ENCODE measurements at regions not wholly inside any gene's neighbourhood (a gene's known extent, or its start where the extent isn't known, plus 50 kb on each side); places are given as distances from the start of the nearest gene placed in this dataset.

DNA sequence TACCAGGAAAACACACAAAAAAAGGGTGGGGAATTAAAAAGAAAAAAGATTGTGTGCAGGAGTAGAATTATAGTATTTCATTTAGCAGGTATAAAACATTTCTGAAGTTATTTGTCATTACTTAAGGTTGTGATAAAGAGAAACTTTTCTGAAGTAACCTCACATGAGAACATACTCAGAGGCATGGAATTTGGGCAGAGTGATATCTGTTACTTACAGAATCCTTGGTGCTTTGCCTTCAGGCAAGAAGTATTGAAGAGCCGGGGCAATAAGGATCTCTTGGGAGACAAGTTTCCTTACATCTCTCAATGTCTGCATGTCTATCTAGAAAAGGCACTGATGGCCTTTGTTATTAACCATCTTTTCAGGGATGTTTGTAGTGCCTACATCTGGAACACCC is 179.7 kb upstream of the ROBO1 start:
- H3K9ac ChIP-seq (ENCODE audit: low read depth in 1 of 2, low read length in 2 of 2) = no peak overlapping the region
- H3K4me3 ChIP-seq (ENCODE audit: low read length in 2 of 2) = no peak overlapping the region
- no peaks in the 10 kb centered on the region for H3K27me3 ChIP-seq (ENCODE audit: control insufficient read depth in 2 of 2, insufficient read depth in 2 of 2, low read length in 2 of 2)
- no peaks in the 10 kb centered on the region for H3K36me3 ChIP-seq (ENCODE audit: control insufficient read depth in 2 of 2, insufficient read depth in 2 of 2, low read length in 2 of 2)
- H3K27ac ChIP-seq (ENCODE audit: low read depth in 2 of 2, low read length in 2 of 2) = no peak overlapping the region
- H3K9me3 ChIP-seq (ENCODE audit: control insufficient read depth in 2 of 2, low read length in 2 of 2) = no peaks in the 10 kb centered on the region
- no peaks in the 10 kb centered on the region for H3K4me1 ChIP-seq (ENCODE audit: control insufficient read depth in 2 of 2, insufficient read depth in 2 of 2, low read length in 2 of 2)

DNA sequence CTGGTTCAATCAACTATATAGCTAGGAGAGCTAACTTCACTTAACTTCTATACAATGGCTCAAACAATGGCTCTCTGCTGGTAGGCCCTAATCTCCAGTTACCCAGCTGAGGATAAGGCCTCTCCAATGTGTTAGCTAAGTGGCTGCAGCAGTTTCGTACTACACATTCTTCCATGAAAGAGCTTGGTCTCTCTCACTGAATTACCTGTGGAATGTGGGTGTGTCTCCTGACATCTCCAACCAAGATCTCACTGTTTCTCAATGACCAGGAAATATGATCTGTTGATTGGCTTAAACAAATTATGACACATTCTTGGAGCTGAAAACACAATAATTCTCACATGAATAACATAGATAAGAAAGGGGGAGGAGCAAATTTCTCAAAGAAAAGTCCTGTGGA is 169.8 kb upstream of the ROBO1 start:
- H3K9me3 ChIP-seq (ENCODE audit: control insufficient read depth in 2 of 2, low read length in 2 of 2) = no peaks in the 10 kb centered on the region
- no peaks in the 10 kb centered on the region for H3K27me3 ChIP-seq (ENCODE audit: control insufficient read depth in 2 of 2, insufficient read depth in 2 of 2, low read length in 2 of 2)
- no peaks in the 10 kb centered on the region for H3K4me1 ChIP-seq (ENCODE audit: control insufficient read depth in 2 of 2, insufficient read depth in 2 of 2, low read length in 2 of 2)
- H3K36me3 ChIP-seq (ENCODE audit: control insufficient read depth in 2 of 2, insufficient read depth in 2 of 2, low read length in 2 of 2) = no peaks in the 10 kb centered on the region
- H3K4me3 ChIP-seq (ENCODE audit: low read length in 2 of 2) = no peak overlapping the region
- H3K9ac ChIP-seq (ENCODE audit: low read depth in 1 of 2, low read length in 2 of 2) = no peak overlapping the region
- H3K27ac ChIP-seq (ENCODE audit: low read depth in 2 of 2, low read length in 2 of 2) = no peak overlapping the region

DNA sequence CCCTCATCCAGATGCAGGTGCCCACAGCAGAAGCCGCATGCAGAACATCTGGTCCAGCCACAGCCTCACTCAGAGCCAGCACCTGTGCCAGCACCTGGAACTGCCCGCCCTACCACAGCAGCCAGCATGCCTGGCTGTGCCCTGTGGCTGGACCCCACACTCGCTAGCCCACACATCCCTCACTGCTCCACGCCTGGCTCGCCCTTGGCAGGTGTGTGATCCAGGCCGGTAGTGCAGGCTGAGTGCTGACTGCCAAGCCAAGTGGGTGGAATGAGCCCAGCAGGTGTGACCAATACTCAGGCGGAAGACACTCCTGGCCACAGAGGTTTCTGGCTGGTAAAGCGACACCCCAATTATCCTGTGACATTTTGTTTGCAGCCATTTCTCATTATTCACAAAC is 162.4 kb upstream of the ROBO1 start:
- Histone ChIP-seq H3K9me3 (ENCODE audit: control insufficient read depth in 2 of 2, low read length in 2 of 2) (no peaks in the 10 kb centered on the region), H3K27me3 (ENCODE audit: control insufficient read depth in 2 of 2, insufficient read depth in 2 of 2, low read length in 2 of 2) (no peaks in the 10 kb centered on the region), H3K4me3 (ENCODE audit: low read length in 2 of 2) (no peak overlapping the region), H3K36me3 (ENCODE audit: control insufficient read depth in 2 of 2, insufficient read depth in 2 of 2, low read length in 2 of 2) (no peaks in the 10 kb centered on the region), H3K4me1 (ENCODE audit: control insufficient read depth in 2 of 2, insufficient read depth in 2 of 2, low read length in 2 of 2) (no peaks in the 10 kb centered on the region), H3K27ac (ENCODE audit: low read depth in 2 of 2, low read length in 2 of 2) (no peak overlapping the region), H3K9ac (ENCODE audit: low read depth in 1 of 2, low read length in 2 of 2) (no peak overlapping the region)

DNA sequence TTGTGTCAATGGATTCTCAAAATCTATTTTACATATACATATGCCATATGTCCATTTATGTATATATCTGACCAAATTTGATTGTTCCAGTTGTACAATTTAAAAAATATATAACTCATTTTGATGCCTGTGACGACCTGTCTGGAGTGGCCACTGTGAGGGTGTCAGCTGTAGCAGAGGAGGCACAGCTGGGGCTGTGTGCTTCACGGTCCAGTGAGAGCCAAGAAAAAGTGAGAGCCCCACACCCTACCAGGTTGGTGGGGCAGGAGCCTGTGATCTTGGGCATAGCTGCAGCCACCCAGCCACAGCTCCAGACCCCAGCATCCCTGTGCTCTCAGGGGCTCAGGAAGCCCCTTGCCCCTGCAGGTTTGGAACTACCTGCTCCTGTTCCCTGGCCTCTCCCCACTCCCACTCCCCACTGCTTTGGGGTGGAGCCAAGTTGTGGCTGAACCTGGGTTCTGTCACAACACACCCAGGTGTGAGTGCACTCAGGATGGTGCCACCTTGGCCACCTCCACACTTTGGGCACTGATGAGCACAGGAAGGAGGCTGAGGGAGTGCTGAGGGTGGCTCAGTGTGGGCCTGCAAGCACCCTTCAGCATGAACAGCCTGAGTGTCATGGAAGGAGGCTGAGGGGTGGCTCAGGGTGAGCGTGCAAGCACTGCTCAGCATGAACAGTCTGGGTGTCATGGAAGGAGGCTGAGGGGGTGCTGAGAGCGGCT is 161.1 kb upstream of the ROBO1 start:
- Histone ChIP-seq H3K9ac (ENCODE audit: low read depth in 1 of 2, low read length in 2 of 2) (no peak overlapping the region), H3K27me3 (ENCODE audit: control insufficient read depth in 2 of 2, insufficient read depth in 2 of 2, low read length in 2 of 2) (no peaks in the 10 kb centered on the region), H3K36me3 (ENCODE audit: control insufficient read depth in 2 of 2, insufficient read depth in 2 of 2, low read length in 2 of 2) (no peaks in the 10 kb centered on the region), H3K4me3 (ENCODE audit: low read length in 2 of 2) (no peak overlapping the region), H3K4me1 (ENCODE audit: control insufficient read depth in 2 of 2, insufficient read depth in 2 of 2, low read length in 2 of 2) (no peaks in the 10 kb centered on the region), H3K27ac (ENCODE audit: low read depth in 2 of 2, low read length in 2 of 2) (no peak overlapping the region), H3K9me3 (ENCODE audit: control insufficient read depth in 2 of 2, low read length in 2 of 2) (no peaks in the 10 kb centered on the region)

DNA sequence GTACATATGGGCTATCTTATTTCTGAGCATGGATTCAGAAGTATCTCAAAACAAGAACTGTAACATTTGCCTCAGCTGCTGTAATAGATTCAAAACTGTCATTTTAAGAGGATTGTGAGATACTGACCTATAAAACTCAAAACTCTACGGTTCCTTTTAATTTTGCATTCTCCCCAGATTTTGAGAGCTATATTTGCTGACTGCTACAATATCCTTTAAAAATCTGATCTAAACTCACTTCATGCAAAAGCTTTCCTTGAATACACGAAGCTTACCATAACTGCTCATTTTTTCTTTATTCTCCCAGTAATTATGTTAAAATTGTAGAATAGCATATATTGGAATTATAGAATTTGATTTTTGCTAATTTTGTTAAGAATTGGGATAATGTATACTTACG is 158.7 kb upstream of the ROBO1 start:
- Histone ChIP-seq H3K27ac (ENCODE audit: low read depth in 2 of 2, low read length in 2 of 2) (no peak overlapping the region), H3K9ac (ENCODE audit: low read depth in 1 of 2, low read length in 2 of 2) (no peak overlapping the region), H3K4me3 (ENCODE audit: low read length in 2 of 2) (no peak overlapping the region), H3K36me3 (ENCODE audit: control insufficient read depth in 2 of 2, insufficient read depth in 2 of 2, low read length in 2 of 2) (no peaks in the 10 kb centered on the region), H3K9me3 (ENCODE audit: control insufficient read depth in 2 of 2, low read length in 2 of 2) (no peaks in the 10 kb centered on the region), H3K27me3 (ENCODE audit: control insufficient read depth in 2 of 2, insufficient read depth in 2 of 2, low read length in 2 of 2) (no peaks in the 10 kb centered on the region), H3K4me1 (ENCODE audit: control insufficient read depth in 2 of 2, insufficient read depth in 2 of 2, low read length in 2 of 2) (no peaks in the 10 kb centered on the region)

DNA sequence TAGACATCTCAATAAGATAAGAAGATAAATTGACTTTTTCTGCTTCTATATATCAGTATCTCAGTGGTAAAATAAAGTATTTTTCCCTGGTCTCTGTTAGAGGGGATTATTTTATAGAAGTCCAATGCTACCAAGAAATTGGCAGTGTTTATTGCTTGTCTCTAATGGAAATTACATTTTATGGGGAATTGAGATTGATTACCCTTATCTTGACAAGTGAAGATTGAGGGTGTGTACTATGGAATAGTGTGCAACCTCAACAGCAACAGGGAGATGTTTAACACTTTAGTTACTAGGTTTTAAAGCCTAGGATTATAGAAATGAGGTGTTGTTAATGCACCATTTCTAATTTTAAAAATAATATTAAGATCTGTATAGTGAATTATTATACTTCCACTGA is 154.8 kb upstream of the ROBO1 start:
- no peaks in the 10 kb centered on the region for H3K9me3 ChIP-seq (ENCODE audit: control insufficient read depth in 2 of 2, low read length in 2 of 2)
- H3K36me3 ChIP-seq (ENCODE audit: control insufficient read depth in 2 of 2, insufficient read depth in 2 of 2, low read length in 2 of 2) = no peaks in the 10 kb centered on the region

DNA sequence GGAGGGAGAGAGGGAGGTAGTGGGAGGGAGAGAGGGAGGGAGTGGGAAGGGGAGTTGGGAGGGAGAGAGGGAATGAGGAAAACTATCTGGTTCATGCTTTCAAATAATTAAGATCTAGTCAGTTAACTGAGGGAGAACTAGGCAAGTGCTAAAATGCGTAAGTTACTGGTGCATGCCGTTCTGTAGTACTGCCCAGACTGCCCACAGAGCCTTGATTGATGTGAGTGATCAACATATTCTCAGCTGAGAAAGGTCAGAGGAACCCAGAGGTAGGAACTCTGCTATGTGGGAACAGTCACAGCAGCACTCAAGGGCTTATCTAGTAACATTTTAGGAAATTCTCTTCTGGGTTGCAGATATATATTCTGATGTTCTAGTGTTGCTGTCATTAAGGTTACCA is 149.8 kb upstream of the ROBO1 start:
- Histone ChIP-seq H3K27me3 (ENCODE audit: control insufficient read depth in 2 of 2, insufficient read depth in 2 of 2, low read length in 2 of 2) (no peaks in the 10 kb centered on the region), H3K4me3 (ENCODE audit: low read length in 2 of 2) (no peak overlapping the region), H3K9ac (ENCODE audit: low read depth in 1 of 2, low read length in 2 of 2) (no peak overlapping the region), H3K4me1 (ENCODE audit: control insufficient read depth in 2 of 2, insufficient read depth in 2 of 2, low read length in 2 of 2) (no peaks in the 10 kb centered on the region), H3K36me3 (ENCODE audit: control insufficient read depth in 2 of 2, insufficient read depth in 2 of 2, low read length in 2 of 2) (no peaks in the 10 kb centered on the region), H3K9me3 (ENCODE audit: control insufficient read depth in 2 of 2, low read length in 2 of 2) (peaks cover 0 to 4% of the 10 kb centered on the region in 2 donors), H3K27ac (ENCODE audit: low read depth in 2 of 2, low read length in 2 of 2) (no peak overlapping the region)

More for the DNA sequence above, 154.8 kb upstream of the ROBO1 start:
- Histone ChIP-seq H3K27ac (ENCODE audit: low read depth in 2 of 2, low read length in 2 of 2) (no peak overlapping the region), H3K4me1 (ENCODE audit: control insufficient read depth in 2 of 2, insufficient read depth in 2 of 2, low read length in 2 of 2) (no peaks in the 10 kb centered on the region), H3K27me3 (ENCODE audit: control insufficient read depth in 2 of 2, insufficient read depth in 2 of 2, low read length in 2 of 2) (no peaks in the 10 kb centered on the region), H3K9ac (ENCODE audit: low read depth in 1 of 2, low read length in 2 of 2) (no peak overlapping the region), H3K4me3 (ENCODE audit: low read length in 2 of 2) (no peak overlapping the region)

DNA sequence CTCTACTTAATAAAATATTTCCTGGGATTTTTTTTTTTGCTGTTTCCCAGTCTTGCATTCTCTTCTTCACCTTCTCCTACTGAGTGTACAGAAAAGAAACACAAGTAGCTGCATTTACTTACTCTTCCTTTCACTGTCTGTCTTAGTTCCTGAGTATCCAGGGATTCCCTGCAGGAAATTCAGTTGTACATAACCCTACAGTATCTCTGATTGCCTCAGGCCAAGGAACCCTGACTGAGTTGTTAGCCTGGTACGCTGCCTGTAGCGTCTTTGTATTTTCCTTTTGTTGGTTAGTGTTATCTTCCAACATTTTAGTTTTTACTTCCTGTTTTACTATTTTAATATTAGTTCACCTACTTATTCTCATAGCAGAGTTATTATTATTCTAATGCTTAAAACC is 142.5 kb upstream of the ROBO1 start:
- H3K4me3 ChIP-seq (ENCODE audit: low read length in 2 of 2) = no peak overlapping the region
- no peak overlapping the region for H3K27ac ChIP-seq (ENCODE audit: low read depth in 2 of 2, low read length in 2 of 2)
- no peaks in the 10 kb centered on the region for H3K36me3 ChIP-seq (ENCODE audit: control insufficient read depth in 2 of 2, insufficient read depth in 2 of 2, low read length in 2 of 2)
- no peaks in the 10 kb centered on the region for H3K27me3 ChIP-seq (ENCODE audit: control insufficient read depth in 2 of 2, insufficient read depth in 2 of 2, low read length in 2 of 2)
- H3K9me3 ChIP-seq (ENCODE audit: control insufficient read depth in 2 of 2, low read length in 2 of 2) = peaks cover 0 to 4% of the 10 kb centered on the region in 2 donors
- no peak overlapping the region for H3K9ac ChIP-seq (ENCODE audit: low read depth in 1 of 2, low read length in 2 of 2)
- H3K4me1 ChIP-seq (ENCODE audit: control insufficient read depth in 2 of 2, insufficient read depth in 2 of 2, low read length in 2 of 2) = no peaks in the 10 kb centered on the region

DNA sequence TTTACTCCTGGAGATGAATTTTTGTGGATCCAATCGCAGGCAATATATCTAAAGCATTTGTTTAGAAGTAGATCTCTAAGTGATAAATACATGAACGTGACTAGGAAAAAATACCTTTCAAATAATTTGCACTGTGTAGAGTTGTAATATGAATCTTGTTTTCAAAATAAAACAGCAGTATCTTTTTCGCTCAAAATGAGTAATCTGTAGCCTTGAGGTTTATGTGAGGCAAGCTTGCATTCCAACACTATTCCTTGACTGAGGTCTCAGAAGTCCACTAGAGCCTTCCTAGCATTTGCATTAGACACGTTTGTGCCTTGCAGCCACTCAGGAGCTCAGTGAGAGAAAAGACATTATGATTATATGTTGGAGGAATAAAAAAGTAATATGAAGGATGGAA is 138.3 kb upstream of the ROBO1 start:
- H3K4me3 ChIP-seq (ENCODE audit: low read length in 2 of 2) = no peak overlapping the region
- H3K4me1 ChIP-seq (ENCODE audit: control insufficient read depth in 2 of 2, insufficient read depth in 2 of 2, low read length in 2 of 2) = no peaks in the 10 kb centered on the region
- no peak overlapping the region for H3K27ac ChIP-seq (ENCODE audit: low read depth in 2 of 2, low read length in 2 of 2)
- H3K9ac ChIP-seq (ENCODE audit: low read depth in 1 of 2, low read length in 2 of 2) = no peak overlapping the region
- H3K36me3 ChIP-seq (ENCODE audit: control insufficient read depth in 2 of 2, insufficient read depth in 2 of 2, low read length in 2 of 2) = no peaks in the 10 kb centered on the region
- no peaks in the 10 kb centered on the region for H3K9me3 ChIP-seq (ENCODE audit: control insufficient read depth in 2 of 2, low read length in 2 of 2)
- no peaks in the 10 kb centered on the region for H3K27me3 ChIP-seq (ENCODE audit: control insufficient read depth in 2 of 2, insufficient read depth in 2 of 2, low read length in 2 of 2)

DNA sequence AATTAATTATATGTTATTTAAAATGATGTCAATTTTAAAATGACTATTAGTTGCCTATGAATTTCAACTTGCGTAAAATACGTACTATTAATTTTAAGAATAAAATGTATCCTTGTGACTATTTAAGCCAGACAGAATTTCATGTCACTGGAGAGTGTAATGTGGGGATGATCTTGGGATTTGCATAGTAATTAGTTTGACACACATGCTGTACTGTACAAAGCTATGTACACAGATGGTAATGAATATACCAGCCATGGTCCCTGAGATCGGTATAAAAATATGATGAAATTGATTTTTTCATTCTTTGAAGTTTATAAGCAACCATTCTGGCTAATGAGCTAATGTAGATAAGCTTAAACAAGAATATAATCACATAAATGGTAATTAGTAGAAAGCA is 134.4 kb upstream of the ROBO1 start:
- no peak overlapping the region for H3K4me3 ChIP-seq (ENCODE audit: low read length in 2 of 2)
- no peaks in the 10 kb centered on the region for H3K4me1 ChIP-seq (ENCODE audit: control insufficient read depth in 2 of 2, insufficient read depth in 2 of 2, low read length in 2 of 2)
- H3K27me3 ChIP-seq (ENCODE audit: control insufficient read depth in 2 of 2, insufficient read depth in 2 of 2, low read length in 2 of 2) = no peaks in the 10 kb centered on the region
- no peak overlapping the region for H3K9ac ChIP-seq (ENCODE audit: low read depth in 1 of 2, low read length in 2 of 2)
- no peaks in the 10 kb centered on the region for H3K36me3 ChIP-seq (ENCODE audit: control insufficient read depth in 2 of 2, insufficient read depth in 2 of 2, low read length in 2 of 2)
- no peaks in the 10 kb centered on the region for H3K9me3 ChIP-seq (ENCODE audit: control insufficient read depth in 2 of 2, low read length in 2 of 2)
- no peak overlapping the region for H3K27ac ChIP-seq (ENCODE audit: low read depth in 2 of 2, low read length in 2 of 2)

DNA sequence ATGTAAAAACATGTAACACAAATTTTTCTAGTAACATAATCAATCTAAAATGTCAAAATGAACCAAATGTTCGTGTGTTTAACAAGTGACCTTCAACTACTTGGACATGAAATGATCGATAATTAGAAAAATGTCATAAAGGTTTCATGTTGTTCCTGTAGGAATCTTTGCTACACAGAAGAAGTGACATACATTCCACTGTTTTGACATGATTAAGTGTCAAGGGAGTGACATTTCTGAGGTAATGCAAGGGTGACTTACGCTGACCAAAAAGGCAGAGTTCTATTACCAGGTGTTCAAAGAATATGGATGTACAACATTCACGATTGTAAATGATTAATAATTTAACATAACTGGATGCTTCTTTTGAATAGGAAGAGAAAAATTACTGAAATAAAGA is 131.1 kb upstream of the ROBO1 start:
- Histone ChIP-seq H3K27me3 (ENCODE audit: control insufficient read depth in 2 of 2, insufficient read depth in 2 of 2, low read length in 2 of 2) (no peaks in the 10 kb centered on the region), H3K36me3 (ENCODE audit: control insufficient read depth in 2 of 2, insufficient read depth in 2 of 2, low read length in 2 of 2) (no peaks in the 10 kb centered on the region), H3K27ac (ENCODE audit: low read depth in 2 of 2, low read length in 2 of 2) (no peak overlapping the region), H3K4me1 (ENCODE audit: control insufficient read depth in 2 of 2, insufficient read depth in 2 of 2, low read length in 2 of 2) (no peaks in the 10 kb centered on the region), H3K9ac (ENCODE audit: low read depth in 1 of 2, low read length in 2 of 2) (no peak overlapping the region), H3K9me3 (ENCODE audit: control insufficient read depth in 2 of 2, low read length in 2 of 2) (no peaks in the 10 kb centered on the region), H3K4me3 (ENCODE audit: low read length in 2 of 2) (no peak overlapping the region)

Measured in mucosa of rectum (tissue), 2 donors.